ENCODE measurements at regions not wholly inside any gene's neighbourhood (a gene's known extent, or its start where the extent isn't known, plus 50 kb on each side); places are given as distances from the start of the nearest gene placed in this dataset.
"Not testable (repeated sequence)": the region's sequence is repeated elsewhere in the genome, so short reads cannot be mapped to it uniquely, and the experiment has no call there.

GRCh38 chr10:2896334-2896733 is 171.0 kb upstream of the PFKP start:
- TF ChIP-seq CTCF, POLR2A, POLR2AphosphoS5 (IDR thresholded peaks at IDR 0.05): not testable (repeated sequence)

Measured in suprapubic skin (tissue), 4 donors.